ENCODE measurements at regions not wholly inside any gene's neighbourhood (a gene's known extent, or its start where the extent isn't known, plus 50 kb on each side); places are given as distances from the start of the nearest gene placed in this dataset.
A peak's percentile ranks its signal among the peaks of the same experiment; 100 is the strongest.

DNA sequence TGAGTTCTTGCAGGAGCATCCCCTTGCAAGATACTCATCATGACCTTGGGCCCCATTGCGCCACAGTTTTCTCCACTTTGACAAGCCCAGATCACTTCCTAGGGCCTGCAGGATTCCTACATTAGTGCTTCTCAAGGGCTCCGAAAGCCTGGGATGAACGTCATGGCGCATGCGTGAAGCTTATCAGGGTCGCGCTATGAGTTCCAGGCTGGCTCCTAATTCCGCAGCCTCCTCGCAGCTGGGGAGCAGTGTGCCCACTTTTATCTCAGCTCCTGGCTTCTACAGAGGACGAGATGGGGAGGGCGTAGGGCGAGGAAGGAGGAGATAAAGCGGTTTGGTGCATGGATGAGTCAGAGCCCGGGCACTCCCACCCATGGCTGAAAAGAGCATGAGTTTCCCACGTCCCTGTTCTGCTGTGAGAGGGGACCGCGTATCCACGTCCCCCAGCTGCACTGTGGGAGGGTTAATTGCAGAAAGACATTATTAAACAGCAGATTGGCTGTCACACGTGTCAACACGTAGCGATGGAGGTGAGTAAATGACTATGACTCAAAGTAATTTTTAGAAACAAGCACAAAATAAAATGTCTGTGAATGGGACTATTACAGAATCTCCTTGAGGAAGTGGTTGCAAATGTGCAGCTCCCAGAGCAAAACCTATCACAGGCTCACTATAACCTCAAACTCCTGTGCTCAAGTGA is 72.9 kb upstream of the DSP start:
- no peak for DNase-seq

DNA sequence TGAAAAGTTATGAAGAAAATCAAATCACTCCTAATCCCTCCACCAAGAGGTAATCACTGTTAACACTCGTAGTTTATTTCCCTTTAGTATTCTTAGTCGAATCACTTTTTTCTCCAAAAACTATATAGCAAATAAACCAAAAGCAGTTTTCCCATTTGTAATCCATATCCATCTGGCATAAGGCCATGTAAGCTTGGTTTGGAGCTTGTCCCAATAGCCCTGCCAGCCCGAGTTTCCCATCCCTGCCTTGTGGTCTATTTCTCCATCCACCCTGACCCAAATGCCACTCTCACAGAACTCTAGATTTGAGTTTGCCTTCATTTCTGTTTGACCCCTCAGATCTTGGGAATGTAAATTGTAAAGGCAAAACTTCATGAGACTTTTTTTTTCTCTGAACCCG is 71.8 kb upstream of the DSP start:
- no peak for DNase-seq

- no peak for DNase-seq
Observed at GRCh38 chr6:7471171-7471570, 70.3 kb upstream of the DSP start.

DNA sequence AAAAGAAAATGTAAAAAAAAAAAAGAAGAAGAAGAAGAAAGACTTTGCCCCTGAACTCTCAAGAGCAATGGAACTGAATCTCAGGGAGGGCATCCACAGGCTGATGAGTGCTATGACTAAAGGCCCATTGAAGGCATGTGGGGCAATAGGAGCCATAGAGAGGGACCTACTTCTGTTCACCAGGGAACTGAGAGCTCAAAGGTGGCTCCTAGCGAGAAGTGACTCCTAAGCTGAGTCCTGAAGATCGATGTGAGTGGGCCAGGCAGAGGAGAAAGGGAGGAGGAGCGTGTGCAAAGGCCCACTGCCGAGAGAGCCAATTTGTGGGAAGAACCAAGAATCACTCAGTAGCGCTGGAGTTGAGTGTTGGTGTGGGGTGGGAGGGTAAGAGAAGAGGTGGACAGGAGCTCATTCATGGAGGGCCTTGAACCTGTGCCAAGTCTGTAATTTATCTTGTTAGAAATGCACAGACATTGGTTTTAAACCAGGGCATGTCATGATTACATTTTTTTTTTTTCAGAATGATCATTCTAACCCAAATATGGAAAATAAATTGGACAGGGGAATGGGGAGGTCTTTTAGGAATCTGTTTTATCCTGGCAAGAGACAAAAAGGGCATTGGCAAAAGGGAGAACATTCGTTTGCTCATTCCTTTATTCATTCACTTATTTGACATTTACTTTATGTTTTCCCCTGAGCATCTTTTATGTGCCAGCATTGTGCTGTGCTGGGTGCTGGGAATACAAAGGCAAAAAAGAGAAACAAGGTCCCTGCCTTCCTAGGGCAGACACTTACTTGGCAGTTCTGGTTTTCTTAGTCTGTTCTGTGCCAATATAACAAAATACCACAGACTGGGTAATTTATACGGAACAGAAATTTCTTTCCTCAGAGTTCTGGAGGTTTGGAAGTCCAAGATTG is 67.4 kb upstream of the DSP start:
- peak in 2 of 14 donors; percentile 3 to 10 for DNase-seq

- no peak for DNase-seq
Observed at GRCh38 chr6:7475081-7475480, 66.4 kb upstream of the DSP start.

DNA sequence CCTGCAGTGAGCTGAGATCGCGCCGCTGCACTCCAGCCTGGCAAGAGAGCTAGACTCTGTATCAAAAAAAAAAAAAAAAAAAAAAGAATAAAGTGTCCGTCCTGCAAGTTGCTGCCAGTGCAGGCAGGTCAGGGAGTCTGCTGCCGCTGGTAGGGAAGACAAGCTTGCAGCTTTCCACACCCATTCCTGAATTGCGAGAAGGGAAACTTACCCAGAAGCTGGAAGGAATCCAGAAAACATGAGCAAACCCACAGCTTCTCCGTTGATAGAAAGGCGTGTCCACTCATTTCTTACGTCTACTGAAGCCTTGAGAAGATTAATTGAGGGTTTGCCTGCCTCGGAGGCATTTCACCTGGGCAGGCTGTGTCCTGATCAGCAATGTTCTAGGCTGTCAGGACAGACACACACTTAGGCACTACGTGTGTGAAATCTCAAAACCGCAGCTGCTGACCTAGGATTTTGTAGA is 61.6 kb upstream of the DSP start:
- DNase-seq: no peak

DNA sequence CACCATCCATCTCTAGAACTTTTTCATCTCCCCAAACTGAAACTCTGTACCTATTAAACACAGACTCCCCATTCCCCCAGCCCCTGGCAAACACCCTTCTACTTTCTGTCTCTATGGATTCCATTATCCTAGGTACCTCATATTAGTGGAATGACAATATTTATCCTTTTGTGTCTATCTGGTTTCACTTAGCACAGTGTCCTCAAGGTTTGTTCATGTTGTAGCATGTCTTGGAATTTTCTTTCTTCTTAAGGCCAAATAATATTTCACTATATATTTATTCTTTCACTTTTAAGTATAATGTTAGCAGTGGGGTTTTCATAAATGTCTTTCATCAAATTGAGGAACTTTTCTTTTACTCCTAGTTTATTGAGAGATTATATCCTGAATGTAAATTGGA is 56.8 kb upstream of the DSP start:
- no peak for DNase-seq

DNA sequence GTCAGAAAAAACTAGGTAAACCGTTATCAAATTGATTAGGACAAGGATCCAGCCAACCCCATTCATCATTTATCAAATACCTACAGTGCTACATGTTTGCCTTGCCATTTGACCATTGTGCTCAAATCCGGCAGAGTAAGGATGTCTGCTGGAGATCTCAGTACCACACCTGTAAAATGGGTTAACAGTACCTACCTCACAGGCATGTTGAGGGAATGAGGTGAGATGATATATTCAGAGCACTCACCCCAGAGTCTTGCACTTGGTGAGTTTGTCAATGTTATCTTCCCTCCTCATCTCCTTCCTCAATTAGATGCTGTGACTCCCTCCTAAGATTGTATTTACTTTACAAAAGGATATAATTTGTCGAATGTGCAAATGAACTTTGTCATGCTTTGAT is 54.5 kb upstream of the DSP start:
- DNase-seq: no peak

- DNase-seq: no peak
Observed at GRCh38 chr6:7488494-7488893, 53.0 kb upstream of the DSP start.

DNA sequence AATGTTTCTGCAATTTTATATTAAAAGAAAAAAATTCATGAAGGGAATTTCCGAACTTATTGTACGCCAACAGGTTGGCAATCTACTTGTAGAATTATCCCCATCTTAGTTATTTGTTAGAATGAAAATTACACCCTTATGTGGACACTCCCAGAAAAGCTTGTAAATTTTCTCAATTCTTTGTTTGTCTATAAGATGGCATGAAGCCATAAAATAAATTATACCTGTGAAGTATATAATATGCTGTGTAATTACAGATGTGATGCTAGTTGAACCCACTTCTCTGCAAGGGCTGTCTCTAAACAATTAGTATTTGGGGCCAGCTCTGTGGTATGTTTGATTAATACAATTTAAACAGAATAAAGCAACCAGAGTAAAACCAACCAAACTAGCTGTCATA is 52.1 kb upstream of the DSP start:
- no peak for DNase-seq
